ENCODE measurements at regions not wholly inside any gene's neighbourhood (a gene's known extent, or its start where the extent isn't known, plus 50 kb on each side); places are given as distances from the start of the nearest gene placed in this dataset.

- WGBS (ENCODE audit: low lambda C conversion rate): 0% methylated on average over 5 of the region's 6 CpGs
- Histone ChIP-seq H3K79me2 (ENCODE audit: insufficient read depth, low read length) (no peaks in the 10 kb centered on the region), H3K4me3 (replicated peaks in 1 of 3; ENCODE audit: insufficient read depth in 1 of 3, low read depth in 2 of 3, low read length in 3 of 3) (no peak overlapping the region), H3K4me1 (ENCODE audit: insufficient read depth, low read length) (no peaks in the 10 kb centered on the region), H2AFZ (ENCODE audit: low read length) (no peak overlapping the region), H3K27me3 (ENCODE audit: control insufficient read depth in 1 of 2, insufficient read depth in 2 of 2, low read length in 2 of 2) (no peaks in the 10 kb centered on the region), H3K36me3 (replicated peaks in 1 of 2; ENCODE audit: control insufficient read depth in 1 of 2, insufficient read depth in 2 of 2, low read length in 2 of 2) (no peaks in the 10 kb centered on the region), H3K9me3 (ENCODE audit: low read length) (no peaks in the 10 kb centered on the region), H4K20me1 (ENCODE audit: insufficient read depth, low read length) (no peaks in the 10 kb centered on the region), H3K4me2 (ENCODE audit: low read depth, low read length) (no peak overlapping the region), H3K27ac (ENCODE audit: extremely low read length, insufficient read depth, low read length) (no peak overlapping the region), H3K9ac (ENCODE audit: insufficient read depth, low read depth, low read length) (no peak overlapping the region)
- ChIA-PET CTCF (ENCODE audit: low intra/inter-chr PET ratio, low total read pairs) (no interaction called here), POLR2A (no interaction called here)
- in situ Hi-C loops (cut with HindIII; ENCODE audit: extremely low pct_ligation_motif_present, low pct_unique_long_range_greater_than_20kb): no loop called here
- DNase-seq (ENCODE audit: low spot score) (no peak), ATAC-seq (no peak), FAIRE-seq (no peak)
- no peak for TF ChIP-seq CCAR2 (optimal IDR thresholded peaks at IDR 0.05; ENCODE audit: low read depth, low read length)
- no peak for TF ChIP-seq ZSCAN5A (CRISPR knock-in tag; IDR thresholded peaks at IDR 0.05; ENCODE audit: borderline replicate concordance)
- no peak for TF ChIP-seq PBX3 (CRISPR knock-in tag; IDR thresholded peaks at IDR 0.05; ENCODE audit: borderline replicate concordance)
- no peak for TF ChIP-seq ZXDC (CRISPR knock-in tag; IDR thresholded peaks at IDR 0.05)
- no peak for TF ChIP-seq TCF7 (IDR thresholded peaks at IDR 0.05; ENCODE audit: low read depth)
- no peak for TF ChIP-seq ZNF513 (CRISPR knock-in tag; conservative IDR thresholded peaks at IDR 0.05)
- no peak for TF ChIP-seq ZNF510 (CRISPR knock-in tag; IDR thresholded peaks at IDR 0.05; ENCODE audit: low read depth)
- TF ChIP-seq IRF1 (CRISPR knock-in tag; IDR thresholded peaks at IDR 0.05; ENCODE audit: low read depth): no peak
- BruUV-seq (replicated peaks): no TSS peak
- intact Hi-C loops (cut with micrococcal nuclease; ENCODE audit: unreplicated experiment): no loop called here
Observed at GRCh38 chrX:73758250-73758649, 94.3 kb downstream of the XIST start.

Data from HepG2 (cell line).